NB4 (cell line): ENCODE measurements at regions not wholly inside any gene's neighbourhood (a gene's known extent, or its start where the extent isn't known, plus 50 kb on each side); places are given as distances from the start of the nearest gene placed in this dataset.

ENCODE experiments used
- POLR2A ChIP-seq: IDR thresholded peaks from 2 replicates; pipeline ENCODE4 v1.6.1; 2011; ENCODE audit warnings: mild to moderate bottlenecking; ENCODE audit not compliant: insufficient read length; ENCODE audit errors: extremely low read depth
- TF ChIP-seq, protein P1 (sequence below): IDR thresholded peaks from 2 replicates; pipeline ENCODE4 v1.6.1; 2011; ENCODE audit warnings: low read depth, low read length
- TF ChIP-seq, protein P2 (sequence below): IDR thresholded peaks from one replicate; pipeline ENCODE4 v1.5.1; 2012; ENCODE audit warnings: low read depth, low read length

DNA sequence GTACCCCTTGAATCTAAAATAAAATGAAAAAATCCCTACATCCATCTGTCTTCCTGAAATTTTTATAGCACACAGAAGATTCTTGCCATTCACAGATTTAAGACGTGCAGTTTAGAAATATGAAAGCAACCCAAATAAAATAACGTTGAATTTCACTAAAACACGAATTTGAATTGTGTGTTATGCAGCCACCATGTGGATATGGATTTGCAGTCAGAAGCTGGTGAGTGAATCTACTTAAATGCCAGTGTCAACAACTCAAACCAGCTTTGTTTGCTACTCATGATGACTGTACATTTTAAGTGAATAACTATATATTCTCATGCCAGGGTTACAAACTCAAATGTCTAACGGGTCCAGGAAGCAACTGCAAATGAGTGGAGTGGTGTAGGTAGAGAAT lies 173.0 kb upstream of the HAND2 start:
- no peak for TF ChIP-seq POLR2A
- TF ChIP-seq, protein P1, sequence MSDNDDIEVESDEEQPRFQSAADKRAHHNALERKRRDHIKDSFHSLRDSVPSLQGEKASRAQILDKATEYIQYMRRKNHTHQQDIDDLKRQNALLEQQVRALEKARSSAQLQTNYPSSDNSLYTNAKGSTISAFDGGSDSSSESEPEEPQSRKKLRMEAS, result no peak
- TF ChIP-seq, protein P2, sequence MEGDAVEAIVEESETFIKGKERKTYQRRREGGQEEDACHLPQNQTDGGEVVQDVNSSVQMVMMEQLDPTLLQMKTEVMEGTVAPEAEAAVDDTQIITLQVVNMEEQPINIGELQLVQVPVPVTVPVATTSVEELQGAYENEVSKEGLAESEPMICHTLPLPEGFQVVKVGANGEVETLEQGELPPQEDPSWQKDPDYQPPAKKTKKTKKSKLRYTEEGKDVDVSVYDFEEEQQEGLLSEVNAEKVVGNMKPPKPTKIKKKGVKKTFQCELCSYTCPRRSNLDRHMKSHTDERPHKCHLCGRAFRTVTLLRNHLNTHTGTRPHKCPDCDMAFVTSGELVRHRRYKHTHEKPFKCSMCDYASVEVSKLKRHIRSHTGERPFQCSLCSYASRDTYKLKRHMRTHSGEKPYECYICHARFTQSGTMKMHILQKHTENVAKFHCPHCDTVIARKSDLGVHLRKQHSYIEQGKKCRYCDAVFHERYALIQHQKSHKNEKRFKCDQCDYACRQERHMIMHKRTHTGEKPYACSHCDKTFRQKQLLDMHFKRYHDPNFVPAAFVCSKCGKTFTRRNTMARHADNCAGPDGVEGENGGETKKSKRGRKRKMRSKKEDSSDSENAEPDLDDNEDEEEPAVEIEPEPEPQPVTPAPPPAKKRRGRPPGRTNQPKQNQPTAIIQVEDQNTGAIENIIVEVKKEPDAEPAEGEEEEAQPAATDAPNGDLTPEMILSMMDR, result no peak
